ENCODE measurements at regions not wholly inside any gene's neighbourhood (a gene's known extent, or its start where the extent isn't known, plus 50 kb on each side); places are given as distances from the start of the nearest gene placed in this dataset.

GRCh38 chr6:113701552-113702254 is 155.4 kb upstream of the MARCKS start:
- intact Hi-C loops (cut with DNase I; ENCODE audit: low total_unique reads), result no loop called here
- H3K27me3 ChIP-seq, result no peaks in the 10 kb centered on the region
- no peaks in the 10 kb centered on the region for H3K4me1 ChIP-seq
- H3K4me3 ChIP-seq, result no peak overlapping the region
- TF ChIP-seq POLR2A (IDR thresholded peaks at IDR 0.05), result no peak
- no peak for TF ChIP-seq CTCF (IDR thresholded peaks at IDR 0.05)
- TF ChIP-seq POLR2AphosphoS5 (IDR thresholded peaks at IDR 0.05), result no peak
- no peak overlapping the region for H3K27ac ChIP-seq
- DNase-seq (ENCODE audit: low spot score in 2 of 2), result no peak
- no peaks in the 10 kb centered on the region for H3K36me3 ChIP-seq
- no peaks in the 10 kb centered on the region for H3K9me3 ChIP-seq

- Histone ChIP-seq H3K4me1 (no peaks in the 10 kb centered on the region), H3K27me3 (no peaks in the 10 kb centered on the region), H3K36me3 (no peaks in the 10 kb centered on the region), H3K4me3 (no peak overlapping the region), H3K9me3 (no peaks in the 10 kb centered on the region), H3K27ac (no peak overlapping the region)
- DNase-seq (ENCODE audit: low spot score in 2 of 2), result no peak
- TF ChIP-seq CTCF (IDR thresholded peaks at IDR 0.05) (no peak), POLR2AphosphoS5 (IDR thresholded peaks at IDR 0.05) (no peak), POLR2A (IDR thresholded peaks at IDR 0.05) (no peak)
- intact Hi-C loops (cut with DNase I; ENCODE audit: low total_unique reads), result no loop called here
Measured at GRCh38 chr6:113707194-113707593, 150.0 kb upstream of the MARCKS start.

- H3K27me3 ChIP-seq, result no peaks in the 10 kb centered on the region
- H3K27ac ChIP-seq, result no peak overlapping the region
- DNase-seq (ENCODE audit: low spot score in 2 of 2), result no peak
- TF ChIP-seq POLR2A (IDR thresholded peaks at IDR 0.05) (no peak), CTCF (IDR thresholded peaks at IDR 0.05) (no peak), POLR2AphosphoS5 (IDR thresholded peaks at IDR 0.05) (no peak)
- H3K4me3 ChIP-seq, result no peak overlapping the region
- H3K9me3 ChIP-seq, result no peaks in the 10 kb centered on the region
- H3K4me1 ChIP-seq, result no peaks in the 10 kb centered on the region
- intact Hi-C loops (cut with DNase I; ENCODE audit: low total_unique reads), result no loop called here
- no peaks in the 10 kb centered on the region for H3K36me3 ChIP-seq
Measured at GRCh38 chr6:113709936-113710509, 147.1 kb upstream of the MARCKS start.

- H3K9me3 ChIP-seq, result no peaks in the 10 kb centered on the region
- H3K4me3 ChIP-seq, result no peak overlapping the region
- no peaks in the 10 kb centered on the region for H3K4me1 ChIP-seq
- TF ChIP-seq POLR2A (IDR thresholded peaks at IDR 0.05) (no peak), POLR2AphosphoS5 (IDR thresholded peaks at IDR 0.05) (no peak), CTCF (IDR thresholded peaks at IDR 0.05) (no peak)
- no peak for DNase-seq (ENCODE audit: low spot score in 2 of 2)
- no peaks in the 10 kb centered on the region for H3K27me3 ChIP-seq
- intact Hi-C loops (cut with DNase I; ENCODE audit: low total_unique reads), result no loop called here
- H3K27ac ChIP-seq, result no peak overlapping the region
- no peaks in the 10 kb centered on the region for H3K36me3 ChIP-seq
Measured at GRCh38 chr6:113713665-113714064, 143.5 kb upstream of the MARCKS start.

GRCh38 chr6:113718588-113718987 is 138.6 kb upstream of the MARCKS start:
- H3K4me3 ChIP-seq, result no peak overlapping the region
- no peak for DNase-seq (ENCODE audit: low spot score in 2 of 2)

More at GRCh38 chr6:113718588-113718987, 138.6 kb upstream of the MARCKS start:
- H3K27me3 ChIP-seq, result no peaks in the 10 kb centered on the region
- H3K4me1 ChIP-seq, result no peaks in the 10 kb centered on the region
- TF ChIP-seq POLR2AphosphoS5 (IDR thresholded peaks at IDR 0.05), result no peak
- TF ChIP-seq CTCF (IDR thresholded peaks at IDR 0.05), result no peak
- no peak for TF ChIP-seq POLR2A (IDR thresholded peaks at IDR 0.05)
- no peaks in the 10 kb centered on the region for H3K9me3 ChIP-seq
- no peak overlapping the region for H3K27ac ChIP-seq
- H3K36me3 ChIP-seq, result no peaks in the 10 kb centered on the region
- intact Hi-C loops (cut with DNase I; ENCODE audit: low total_unique reads), result no loop called here
